Neural cell (in vitro differentiated cells): ENCODE measurements at regions not wholly inside any gene's neighbourhood (a gene's known extent, or its start where the extent isn't known, plus 50 kb on each side); places are given as distances from the start of the nearest gene placed in this dataset.
"Not testable (repeated sequence)": the region's sequence is repeated elsewhere in the genome, so short reads cannot be mapped to it uniquely, and the experiment has no call there.

Source experiments
- H2AFZ ChIP-seq: fragments of 200-600, 300-800 bp; sonication (generic), shearing (Covaris generic); 2 replicates; pipeline ENCODE4 v1.6.0; 2014; ENCODE audit warnings: low read depth, mild to moderate bottlenecking, antibody characterized with exemption, low read length, moderate library complexity
- H3F3A ChIP-seq: fragments of 200-600 bp; shearing (Covaris generic); 2 replicates; pipeline ENCODE4 v1.6.1; 2016; ENCODE audit warnings: mild to moderate bottlenecking, moderate library complexity, mixed read lengths, antibody characterized with exemption, low read length; ENCODE audit not compliant: insufficient read depth, poor library complexity, severe bottlenecking
- H3K27ac ChIP-seq: fragments of 200-600, 300-800 bp; sonication (generic), shearing (Covaris generic); 2 replicates; pipeline ENCODE4 v1.5.1; 2014; ENCODE audit warnings: mild to moderate bottlenecking, low read length, moderate library complexity
- H3K27me3 ChIP-seq: fragments of 300-800, 200-600 bp; sonication (generic), shearing (Covaris generic); 2 replicates; pipeline ENCODE4 v1.6.0; 2014; ENCODE audit warnings: mild to moderate bottlenecking, low read depth, low read length, moderate library complexity; ENCODE audit not compliant: insufficient read depth
- H3K36me3 ChIP-seq: fragments of 300-800, 200-600 bp; sonication (generic), shearing (Covaris generic); 2 replicates; pipeline ENCODE4 v1.5.1; 2014; ENCODE audit warnings: mild to moderate bottlenecking, antibody characterized with exemption, low read length, moderate library complexity; ENCODE audit not compliant: insufficient read depth
- H3K4me2 ChIP-seq: fragments of 300-800, 200-600 bp; sonication (generic), shearing (Covaris generic); 2 replicates; pipeline ENCODE4 v1.6.0; 2014; ENCODE audit warnings: mild to moderate bottlenecking, low read length
- H3K4me3 ChIP-seq: fragments of 300-800, 200-600 bp; sonication (generic), shearing (Covaris generic); 2 replicates; pipeline ENCODE4 v1.5.1; 2014; ENCODE audit warnings: mild to moderate bottlenecking, low read length, moderate library complexity
- H3K79me2 ChIP-seq: fragments of 200-600 bp; shearing (Covaris generic); replicated peaks from 2 replicates; pipeline ENCODE4 v1.6.0; 2014; ENCODE audit warnings: mild to moderate bottlenecking, low read length, moderate library complexity; ENCODE audit not compliant: insufficient read depth
- H3K9ac ChIP-seq: fragments of 300-800, 200-600 bp; sonication (generic), shearing (Covaris generic); 2 replicates; pipeline ENCODE4 v1.6.1; 2016; ENCODE audit warnings: mild to moderate bottlenecking, low read length, mixed read lengths
- H3K9me2 ChIP-seq: fragments of 200-600 bp; shearing (Covaris generic); 2 replicates; pipeline ENCODE4 v1.6.1; 2016; ENCODE audit warnings: mild to moderate bottlenecking, low read length, mixed read lengths; ENCODE audit not compliant: insufficient read depth
- H3K9me3 ChIP-seq: fragments of 200-600, 300-800 bp; sonication (generic), shearing (Covaris generic); 2 replicates; pipeline ENCODE4 v1.6.1; 2016; ENCODE audit warnings: mild to moderate bottlenecking, mixed run types, low read length, moderate library complexity, mixed read lengths
- H4K20me1 ChIP-seq: fragments of 200-600 bp; shearing (Covaris generic); 2 replicates; pipeline ENCODE4 v1.6.1; 2016; ENCODE audit warnings: mild to moderate bottlenecking, mixed run types; ENCODE audit not compliant: insufficient read depth
- EP300 ChIP-seq: fragments of 450-650 bp; conservative IDR thresholded peaks from 2 replicates; pipeline ENCODE4 v1.6.1; 2014; ENCODE audit warnings: antibody characterized with exemption, mild to moderate bottlenecking, moderate library complexity; ENCODE audit not compliant: poor library complexity, severe bottlenecking
- EZH2 ChIP-seq: fragments of 200-600, 300-800 bp; shearing (Covaris generic), sonication (generic); IDR thresholded peaks from 2 replicates; pipeline ENCODE4 v1.6.1; 2014; ENCODE audit warnings: antibody characterized with exemption, low read length, borderline replicate concordance, mild to moderate bottlenecking; ENCODE audit not compliant: insufficient read depth, poor library complexity, severe bottlenecking
- MXI1 ChIP-seq: fragments of 450-650 bp; conservative IDR thresholded peaks from 2 replicates; pipeline ENCODE4 v1.6.1; 2014; ENCODE audit warnings: antibody characterized with exemption, mild to moderate bottlenecking; ENCODE audit not compliant: poor library complexity, severe bottlenecking
- POLR2AphosphoS5 ChIP-seq: IDR thresholded peaks from 2 replicates; pipeline ENCODE4 v1.6.1; 2012
- RAD21 ChIP-seq: fragments of 450-650 bp; conservative IDR thresholded peaks from 2 replicates; pipeline ENCODE4 v1.6.1; 2014; ENCODE audit warnings: antibody characterized with exemption, mild to moderate bottlenecking, moderate library complexity
- REST ChIP-seq: IDR thresholded peaks from 2 replicates; pipeline ENCODE4 v1.6.1; 2012; ENCODE audit warnings: borderline replicate concordance
- SMC3 ChIP-seq: fragments of 450-650 bp; conservative IDR thresholded peaks from 2 replicates; pipeline ENCODE4 v1.6.1; 2014; ENCODE audit warnings: antibody characterized with exemption, mild to moderate bottlenecking, moderate library complexity; ENCODE audit not compliant: poor library complexity
- TAF1 ChIP-seq: IDR thresholded peaks from 2 replicates; pipeline ENCODE4 v1.6.1; 2012; ENCODE audit warnings: low read depth
- TF ChIP-seq, protein P1 (sequence below): fragments of 450-650 bp; IDR thresholded peaks from 2 replicates; pipeline ENCODE4 v1.5.1; 2014; ENCODE audit warnings: antibody characterized with exemption, mild to moderate bottlenecking, moderate library complexity; ENCODE audit not compliant: poor library complexity, severe bottlenecking

DNA sequence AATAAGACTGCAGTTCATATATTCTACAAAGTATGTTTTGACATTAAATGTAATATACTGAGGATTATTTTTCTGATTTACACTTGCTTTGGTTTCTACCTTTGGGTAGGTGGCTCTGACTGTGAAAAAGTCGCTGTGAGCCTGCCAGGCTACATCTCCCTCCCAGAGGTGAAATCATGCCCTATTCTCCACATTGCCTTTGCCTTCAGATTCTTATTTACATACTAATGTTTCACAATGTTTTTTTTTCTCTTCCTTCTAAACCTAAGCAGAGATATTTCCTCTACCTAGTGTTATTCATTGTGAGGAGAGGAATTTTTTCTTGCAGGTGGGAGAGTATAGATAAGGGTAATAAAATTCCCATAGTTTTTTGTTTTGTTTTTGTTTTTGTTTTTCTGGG, 111.5 kb upstream of the ANTXRL start:
- no peaks in the 10 kb centered on the region for H3K9me2 ChIP-seq
- H3K36me3 ChIP-seq: no peaks in the 10 kb centered on the region
- no peaks in the 10 kb centered on the region for H3K27me3 ChIP-seq
- TF ChIP-seq REST: no peak
- no peak for TF ChIP-seq TAF1
- no peak for TF ChIP-seq EP300
- H4K20me1 ChIP-seq: no peaks in the 10 kb centered on the region
- no peak overlapping the region for H3K4me3 ChIP-seq
- no peak overlapping the region for H3K27ac ChIP-seq
- no peaks in the 10 kb centered on the region for H3K9me3 ChIP-seq
- no peaks in the 10 kb centered on the region for H3K79me2 ChIP-seq
- H3F3A ChIP-seq: no peaks in the 10 kb centered on the region
- no peak overlapping the region for H2AFZ ChIP-seq
- no peak overlapping the region for H3K9ac ChIP-seq
- H3K4me2 ChIP-seq: no peak overlapping the region

GRCh38 chr10:46175831-46176230, 111.0 kb upstream of the ANTXRL start:
- no peaks in the 10 kb centered on the region for H3K79me2 ChIP-seq
- no peaks in the 10 kb centered on the region for H3F3A ChIP-seq
- H3K4me2 ChIP-seq: no peak overlapping the region
- no peaks in the 10 kb centered on the region for H3K9me3 ChIP-seq
- no peak overlapping the region for H3K4me3 ChIP-seq
- H3K9ac ChIP-seq: no peak overlapping the region
- no peaks in the 10 kb centered on the region for H4K20me1 ChIP-seq
- no peak overlapping the region for H2AFZ ChIP-seq
- no peaks in the 10 kb centered on the region for H3K27me3 ChIP-seq
- no peak for TF ChIP-seq MXI1
- no peaks in the 10 kb centered on the region for H3K9me2 ChIP-seq
- no peaks in the 10 kb centered on the region for H3K36me3 ChIP-seq
- H3K27ac ChIP-seq: no peak overlapping the region

GRCh38 chr10:46187431-46187830, 99.4 kb upstream of the ANTXRL start:
- H3K27ac ChIP-seq, H3K27me3 ChIP-seq, H2AFZ ChIP-seq, H3K4me2 ChIP-seq, H3K9ac ChIP-seq, H3F3A ChIP-seq, H3K79me2 ChIP-seq, H3K36me3 ChIP-seq, H4K20me1 ChIP-seq, H3K9me2 ChIP-seq, H3K9me3 ChIP-seq, H3K4me3 ChIP-seq: not testable (repeated sequence)

DNA sequence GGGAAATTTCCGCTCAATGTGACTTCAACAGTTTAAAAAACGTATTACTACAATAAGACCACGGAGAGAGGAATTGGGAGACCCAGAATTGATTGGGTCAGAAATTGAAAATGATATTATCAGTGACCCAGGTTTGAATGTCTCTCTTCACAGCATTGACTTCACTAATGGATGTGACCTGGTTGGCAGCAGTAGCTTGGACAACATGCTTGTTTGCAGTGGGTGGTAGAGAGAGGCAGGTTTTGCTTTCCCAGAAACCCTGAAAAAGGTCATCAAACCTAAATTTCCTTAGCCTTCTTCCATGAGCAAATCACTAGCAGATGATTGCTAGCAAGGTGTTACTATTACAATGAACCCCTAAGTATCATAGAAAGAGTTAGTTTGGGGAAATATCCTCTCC, 89.7 kb upstream of the ANTXRL start:
- Histone ChIP-seq H3K27ac (no peak overlapping the region), H3K9me3 (no peaks in the 10 kb centered on the region), H3K79me2 (no peaks in the 10 kb centered on the region), H2AFZ (no peak overlapping the region), H3K9ac (no peak overlapping the region), H3K36me3 (no peaks in the 10 kb centered on the region), H3K27me3 (no peaks in the 10 kb centered on the region), H3K4me3 (no peak overlapping the region), H3K4me2 (no peak overlapping the region), H3K9me2 (no peaks in the 10 kb centered on the region), H4K20me1 (no peaks in the 10 kb centered on the region), H3F3A (no peaks in the 10 kb centered on the region)
- no peak for TF ChIP-seq EP300
- TF ChIP-seq SMC3: no peak
- TF ChIP-seq, protein P1, sequence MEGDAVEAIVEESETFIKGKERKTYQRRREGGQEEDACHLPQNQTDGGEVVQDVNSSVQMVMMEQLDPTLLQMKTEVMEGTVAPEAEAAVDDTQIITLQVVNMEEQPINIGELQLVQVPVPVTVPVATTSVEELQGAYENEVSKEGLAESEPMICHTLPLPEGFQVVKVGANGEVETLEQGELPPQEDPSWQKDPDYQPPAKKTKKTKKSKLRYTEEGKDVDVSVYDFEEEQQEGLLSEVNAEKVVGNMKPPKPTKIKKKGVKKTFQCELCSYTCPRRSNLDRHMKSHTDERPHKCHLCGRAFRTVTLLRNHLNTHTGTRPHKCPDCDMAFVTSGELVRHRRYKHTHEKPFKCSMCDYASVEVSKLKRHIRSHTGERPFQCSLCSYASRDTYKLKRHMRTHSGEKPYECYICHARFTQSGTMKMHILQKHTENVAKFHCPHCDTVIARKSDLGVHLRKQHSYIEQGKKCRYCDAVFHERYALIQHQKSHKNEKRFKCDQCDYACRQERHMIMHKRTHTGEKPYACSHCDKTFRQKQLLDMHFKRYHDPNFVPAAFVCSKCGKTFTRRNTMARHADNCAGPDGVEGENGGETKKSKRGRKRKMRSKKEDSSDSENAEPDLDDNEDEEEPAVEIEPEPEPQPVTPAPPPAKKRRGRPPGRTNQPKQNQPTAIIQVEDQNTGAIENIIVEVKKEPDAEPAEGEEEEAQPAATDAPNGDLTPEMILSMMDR: no peak
- no peak for TF ChIP-seq POLR2AphosphoS5
- TF ChIP-seq EZH2: no peak
- TF ChIP-seq RAD21: no peak
- no peak for TF ChIP-seq TAF1
- no peak for TF ChIP-seq MXI1
- no peak for TF ChIP-seq REST
